ENCODE measurements at regions not wholly inside any gene's neighbourhood (a gene's known extent, or its start where the extent isn't known, plus 50 kb on each side); places are given as distances from the start of the nearest gene placed in this dataset.
"Not testable (repeated sequence)": the region's sequence is repeated elsewhere in the genome, so short reads cannot be mapped to it uniquely, and the experiment has no call there.

DNA sequence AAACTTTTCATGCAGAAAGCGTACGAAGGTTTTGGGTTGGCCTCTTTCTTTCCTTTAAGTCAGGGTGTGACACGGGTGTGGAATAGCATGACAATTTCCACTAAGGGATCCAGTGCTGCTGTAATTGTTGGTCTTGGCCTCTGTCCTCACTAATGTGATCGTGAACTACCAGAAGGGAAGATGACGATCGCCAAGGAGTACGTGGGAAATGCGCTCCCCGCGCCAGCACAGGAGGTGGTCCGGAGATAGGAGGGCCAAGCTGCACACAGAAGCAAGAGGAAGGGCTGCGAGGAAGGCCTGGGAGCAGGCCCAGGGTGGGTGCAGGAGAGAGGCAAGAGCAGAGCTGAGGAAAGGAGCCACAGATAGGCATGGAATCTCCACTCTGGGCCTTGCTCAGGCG, 79.7 kb upstream of the PODXL start:
- ATAC-seq (replicated peaks in 1 of 4) = no peak
- Mint-ChIP-seq H3K27me3 (peaks cover 7 to 18% of the 10 kb centered on the region in 2 donors), H3K9me3 (no peaks in the 10 kb centered on the region)

DNA sequence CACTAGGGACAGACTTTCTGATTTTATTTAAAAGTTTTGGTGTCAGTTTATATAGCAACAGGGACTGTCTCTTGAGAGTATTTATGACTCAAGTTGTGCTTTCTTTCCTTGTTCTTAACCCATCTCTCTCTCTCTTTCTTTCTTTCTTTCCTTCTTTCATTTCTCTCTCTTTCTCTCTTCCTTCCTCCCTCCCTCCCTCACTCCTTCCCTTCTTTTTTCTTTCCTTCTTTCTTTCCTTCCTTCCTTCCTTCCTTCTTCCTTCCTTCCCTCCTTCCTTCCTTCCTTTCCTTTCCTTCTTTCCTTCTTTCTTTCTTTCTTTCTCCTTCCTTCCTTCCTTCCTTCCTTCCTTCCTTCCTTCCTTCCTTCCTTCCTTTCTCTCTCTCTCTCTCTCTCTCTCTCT, 77.8 kb upstream of the PODXL start:
- H3K9me3 ChIP-seq; DNase-seq; H3K9me3 Mint-ChIP-seq; ATAC-seq (replicated peaks in 1 of 4); H3K4me3 Mint-ChIP-seq; H3K36me3 Mint-ChIP-seq; H3K27ac Mint-ChIP-seq; H3K36me3 ChIP-seq (ENCODE audit: control insufficient read depth in 2 of 2, extremely low read depth in 1 of 2, insufficient read depth in 1 of 2, low read length in 1 of 2); CTCF ChIA-PET; H3K4me3 ChIP-seq (ENCODE audit: control insufficient read depth in 1 of 2, extremely low read depth in 1 of 2, low read length in 1 of 2); H3K4me1 Mint-ChIP-seq; H3K4me1 ChIP-seq (ENCODE audit: control insufficient read depth in 1 of 2, extremely low read depth in 1 of 2, insufficient read depth in 2 of 2, low read length in 2 of 2); POLR2A ChIA-PET; H3K27ac ChIP-seq (ENCODE audit: low read length): not testable (repeated sequence)
- H3K27me3 ChIP-seq (replicated peaks in 1 of 2; ENCODE audit: control insufficient read depth in 2 of 2, extremely low read depth in 1 of 2, insufficient read depth in 2 of 2, low read length in 1 of 2) = peaks cover 0 to 36% of the 10 kb centered on the region in 2 experiments
- peaks cover 10 to 23% of the 10 kb centered on the region in 2 donors for H3K27me3 Mint-ChIP-seq

More for the DNA sequence above, 79.7 kb upstream of the PODXL start:
- Mint-ChIP-seq H3K4me1 (no peaks in the 10 kb centered on the region), H3K36me3 (no peaks in the 10 kb centered on the region), H3K27ac (no peak overlapping the region), H3K4me3 (no peak overlapping the region)
- H3K4me1 ChIP-seq (ENCODE audit: control insufficient read depth in 1 of 2, extremely low read depth in 1 of 2, insufficient read depth in 2 of 2, low read length in 2 of 2) = no peaks in the 10 kb centered on the region
- POLR2A ChIA-PET = interaction anchor here in 1 of 2 donors (0.6 kb wide), 1 partner anchor 16 kb away, joined by 3 read pairs; no protein-coding TSS in a partner anchor
- CTCF ChIA-PET = interaction anchor here in 1 of 2 donors (0.7 kb wide), 1 partner anchor 1372 kb away, joined by 5 read pairs; no protein-coding TSS in a partner anchor
- H3K36me3 ChIP-seq (ENCODE audit: control insufficient read depth in 2 of 2, extremely low read depth in 1 of 2, insufficient read depth in 1 of 2, low read length in 1 of 2) = no peaks in the 10 kb centered on the region
- H3K9me3 ChIP-seq = no peaks in the 10 kb centered on the region
- WGBS (ENCODE audit: insufficient coverage) = 90% methylated on average over 12 of the region's 13 CpGs
- H3K27ac ChIP-seq (ENCODE audit: low read length) = no peak overlapping the region
- DNase-seq = no peak
- H3K27me3 ChIP-seq (replicated peaks in 1 of 2; ENCODE audit: control insufficient read depth in 2 of 2, extremely low read depth in 1 of 2, insufficient read depth in 2 of 2, low read length in 1 of 2) = peaks cover 0 to 26% of the 10 kb centered on the region in 2 experiments
- H3K4me3 ChIP-seq (ENCODE audit: control insufficient read depth in 1 of 2, extremely low read depth in 1 of 2, low read length in 1 of 2) = no peak overlapping the region

DNA sequence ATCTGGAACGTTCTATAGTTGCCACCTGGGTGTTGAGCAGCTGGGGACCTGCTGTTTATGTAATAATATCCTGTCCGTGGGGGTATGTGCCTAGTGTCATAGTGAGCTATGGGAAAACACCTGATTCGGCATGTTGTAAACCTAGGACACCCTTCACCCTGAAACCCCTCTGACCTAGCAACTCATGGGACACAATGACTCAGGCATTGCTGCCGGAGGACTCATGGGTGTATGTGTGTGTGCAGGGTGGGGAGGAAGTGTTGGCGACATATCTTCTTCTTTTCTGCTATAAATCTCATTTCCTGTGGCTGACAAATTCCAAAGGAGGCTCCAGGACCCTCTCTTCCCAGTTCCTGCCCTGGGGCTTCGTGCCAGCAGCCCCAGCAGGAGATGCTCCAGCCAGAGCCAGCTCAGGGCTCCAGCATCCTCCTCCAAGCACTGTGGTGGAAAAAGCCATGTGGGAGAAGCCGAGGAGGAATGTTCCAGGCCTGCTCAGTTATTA, 77.0 kb upstream of the PODXL start:
- ChIA-PET CTCF (no interaction called here), POLR2A (no interaction called here)
- Histone ChIP-seq H3K9me3 (no peaks in the 10 kb centered on the region), H3K4me3 (ENCODE audit: control insufficient read depth in 1 of 2, extremely low read depth in 1 of 2, low read length in 1 of 2) (no peak overlapping the region), H3K4me1 (ENCODE audit: control insufficient read depth in 1 of 2, extremely low read depth in 1 of 2, insufficient read depth in 2 of 2, low read length in 2 of 2) (no peaks in the 10 kb centered on the region), H3K36me3 (ENCODE audit: control insufficient read depth in 2 of 2, extremely low read depth in 1 of 2, insufficient read depth in 1 of 2, low read length in 1 of 2) (no peaks in the 10 kb centered on the region), H3K27ac (ENCODE audit: low read length) (no peak overlapping the region), H3K27me3 (replicated peaks in 1 of 2; ENCODE audit: control insufficient read depth in 2 of 2, extremely low read depth in 1 of 2, insufficient read depth in 2 of 2, low read length in 1 of 2) (peaks cover 0 to 33% of the 10 kb centered on the region in 2 experiments)
- H3K4me3 Mint-ChIP-seq = no peak overlapping the region
- H3K27ac Mint-ChIP-seq = no peak overlapping the region
- H3K4me1 Mint-ChIP-seq = no peaks in the 10 kb centered on the region
- H3K27me3 Mint-ChIP-seq = peaks cover 10 to 21% of the 10 kb centered on the region in 2 donors
- no peaks in the 10 kb centered on the region for H3K9me3 Mint-ChIP-seq
- no peak for ATAC-seq (replicated peaks in 1 of 4)
- 60% methylated on average over 1 of the region's 7 CpGs for WGBS (ENCODE audit: insufficient coverage)
- H3K36me3 Mint-ChIP-seq = no peaks in the 10 kb centered on the region
- DNase-seq = no peak

DNA sequence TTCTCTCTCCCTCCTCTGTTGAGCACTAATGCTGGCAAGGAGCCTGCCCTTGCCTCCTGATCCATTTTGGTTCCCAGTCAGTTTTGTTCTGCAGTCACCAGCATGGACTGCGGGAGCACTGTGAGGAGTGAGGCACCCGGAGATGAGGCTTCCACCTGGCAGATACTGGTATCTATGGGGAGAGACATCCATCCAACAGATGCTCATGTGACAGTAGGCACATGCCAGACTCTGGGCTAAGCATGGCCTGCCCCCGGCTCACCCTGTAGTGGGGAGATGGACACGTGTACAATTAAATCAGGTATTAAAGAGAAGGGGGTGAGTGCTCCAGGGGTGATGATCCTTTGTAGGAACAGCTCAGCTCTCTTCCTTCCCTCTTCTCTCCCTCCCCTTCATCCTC, 74.0 kb upstream of the PODXL start:
- Histone ChIP-seq H3K27ac (ENCODE audit: low read length) (no peak overlapping the region), H3K27me3 (replicated peaks in 1 of 2; ENCODE audit: control insufficient read depth in 2 of 2, extremely low read depth in 1 of 2, insufficient read depth in 2 of 2, low read length in 1 of 2) (peaks cover 0 to 35% of the 10 kb centered on the region in 2 experiments), H3K4me3 (ENCODE audit: control insufficient read depth in 1 of 2, extremely low read depth in 1 of 2, low read length in 1 of 2) (no peak overlapping the region), H3K9me3 (no peaks in the 10 kb centered on the region), H3K36me3 (ENCODE audit: control insufficient read depth in 2 of 2, extremely low read depth in 1 of 2, insufficient read depth in 1 of 2, low read length in 1 of 2) (no peaks in the 10 kb centered on the region), H3K4me1 (ENCODE audit: control insufficient read depth in 1 of 2, extremely low read depth in 1 of 2, insufficient read depth in 2 of 2, low read length in 2 of 2) (no peaks in the 10 kb centered on the region)
- Mint-ChIP-seq H3K4me3 (no peak overlapping the region), H3K27ac (no peak overlapping the region), H3K9me3 (no peaks in the 10 kb centered on the region), H3K4me1 (no peaks in the 10 kb centered on the region), H3K36me3 (no peaks in the 10 kb centered on the region), H3K27me3 (peaks cover 10 to 22% of the 10 kb centered on the region in 2 donors)
- DNase-seq (no peak), ATAC-seq (replicated peaks in 1 of 4) (no peak)
- POLR2A ChIA-PET = no interaction called here
- 92% methylated on average over 2 of the region's 4 CpGs for WGBS (ENCODE audit: insufficient coverage)
- CTCF ChIA-PET = no interaction called here

DNA sequence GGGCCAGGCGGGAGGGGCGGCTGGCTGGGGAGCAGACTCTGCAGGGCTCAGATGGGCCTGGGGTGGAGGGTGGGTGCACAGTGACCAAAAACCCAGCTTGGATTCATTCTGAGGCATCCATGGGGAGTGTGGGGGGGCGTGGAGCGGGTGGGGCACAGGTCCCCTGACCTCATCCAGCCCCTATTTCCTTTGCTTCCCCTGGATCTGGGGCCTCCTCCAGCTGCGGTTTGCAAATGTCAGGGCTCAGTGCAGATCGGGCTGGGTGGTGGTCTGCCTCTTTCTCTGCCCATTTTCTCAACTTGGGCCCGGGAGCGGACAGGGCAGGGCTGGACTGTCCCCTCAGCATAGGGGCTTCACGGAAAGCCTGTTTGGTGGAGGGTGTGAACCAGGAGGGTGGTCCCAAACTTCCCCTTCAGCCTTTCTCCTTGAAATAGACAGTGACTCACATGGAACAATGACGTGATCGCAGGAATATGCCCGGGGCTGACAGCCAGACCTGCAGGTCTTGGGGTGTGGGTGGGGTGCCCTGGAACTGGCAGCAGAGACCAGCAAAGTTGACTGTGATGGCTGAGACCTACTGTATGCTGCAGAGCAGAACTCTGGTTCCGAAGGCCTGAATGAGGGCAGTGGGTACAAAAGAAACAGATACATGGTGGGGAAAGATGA, 72.9 kb upstream of the PODXL start:
- ATAC-seq (replicated peaks in 1 of 4) = no peak
- Histone ChIP-seq H3K36me3 (ENCODE audit: control insufficient read depth in 2 of 2, extremely low read depth in 1 of 2, insufficient read depth in 1 of 2, low read length in 1 of 2) (no peaks in the 10 kb centered on the region), H3K27me3 (replicated peaks in 1 of 2; ENCODE audit: control insufficient read depth in 2 of 2, extremely low read depth in 1 of 2, insufficient read depth in 2 of 2, low read length in 1 of 2) (peaks cover 0 to 34% of the 10 kb centered on the region in 2 experiments), H3K27ac (ENCODE audit: low read length) (no peak overlapping the region), H3K9me3 (no peaks in the 10 kb centered on the region), H3K4me3 (ENCODE audit: control insufficient read depth in 1 of 2, extremely low read depth in 1 of 2, low read length in 1 of 2) (no peak overlapping the region), H3K4me1 (ENCODE audit: control insufficient read depth in 1 of 2, extremely low read depth in 1 of 2, insufficient read depth in 2 of 2, low read length in 2 of 2) (no peaks in the 10 kb centered on the region)
- Mint-ChIP-seq H3K27me3 (peaks cover 10 to 21% of the 10 kb centered on the region in 2 donors), H3K9me3 (no peaks in the 10 kb centered on the region), H3K36me3 (no peaks in the 10 kb centered on the region), H3K4me3 (no peak overlapping the region), H3K4me1 (no peaks in the 10 kb centered on the region), H3K27ac (no peak overlapping the region)
- ChIA-PET POLR2A (no interaction called here), CTCF (no interaction called here)
- no peak for DNase-seq
- 68% methylated on average over 4 of the region's 13 CpGs for WGBS (ENCODE audit: insufficient coverage)

DNA sequence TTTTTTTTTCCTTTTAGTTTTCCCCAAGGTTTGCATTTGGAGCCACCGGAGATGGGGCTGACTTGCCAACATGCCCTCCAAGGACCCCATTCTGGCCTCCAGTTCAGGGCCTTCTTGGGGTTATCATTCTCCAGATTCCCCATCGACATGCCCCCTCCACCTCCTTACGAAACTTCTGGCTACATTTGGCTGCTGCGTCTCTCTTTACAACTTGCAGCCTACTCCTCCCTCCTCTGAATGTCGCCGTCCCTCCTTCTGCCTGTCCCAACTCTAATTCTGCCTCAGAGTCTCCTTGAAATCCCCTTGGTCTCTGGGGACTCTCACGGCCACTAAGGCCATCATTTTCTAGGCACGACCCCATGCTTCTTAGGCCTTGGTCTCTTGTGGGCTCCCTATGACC, 72.2 kb upstream of the PODXL start:
- Histone ChIP-seq H3K9me3 (no peaks in the 10 kb centered on the region), H3K27me3 (replicated peaks in 1 of 2; ENCODE audit: control insufficient read depth in 2 of 2, extremely low read depth in 1 of 2, insufficient read depth in 2 of 2, low read length in 1 of 2) (peaks cover 0 to 35% of the 10 kb centered on the region in 2 experiments), H3K36me3 (ENCODE audit: control insufficient read depth in 2 of 2, extremely low read depth in 1 of 2, insufficient read depth in 1 of 2, low read length in 1 of 2) (no peaks in the 10 kb centered on the region), H3K4me1 (ENCODE audit: control insufficient read depth in 1 of 2, extremely low read depth in 1 of 2, insufficient read depth in 2 of 2, low read length in 2 of 2) (no peaks in the 10 kb centered on the region), H3K27ac (ENCODE audit: low read length) (no peak overlapping the region), H3K4me3 (ENCODE audit: control insufficient read depth in 1 of 2, extremely low read depth in 1 of 2, low read length in 1 of 2) (no peak overlapping the region)
- DNase-seq (no peak), ATAC-seq (replicated peaks in 1 of 4) (no peak)
- no peaks in the 10 kb centered on the region for H3K4me1 Mint-ChIP-seq
- no peak overlapping the region for H3K4me3 Mint-ChIP-seq
- no peaks in the 10 kb centered on the region for H3K9me3 Mint-ChIP-seq
- peaks cover 10 to 25% of the 10 kb centered on the region in 2 donors for H3K27me3 Mint-ChIP-seq
- no peaks in the 10 kb centered on the region for H3K36me3 Mint-ChIP-seq
- no peak overlapping the region for H3K27ac Mint-ChIP-seq
- 76% methylated on average over 8 of the region's 8 CpGs for WGBS (ENCODE audit: insufficient coverage)
- CTCF ChIA-PET = no interaction called here
- POLR2A ChIA-PET = no interaction called here
